ENCODE measurements at regions not wholly inside any gene's neighbourhood (a gene's known extent, or its start where the extent isn't known, plus 50 kb on each side); places are given as distances from the start of the nearest gene placed in this dataset.

DNA sequence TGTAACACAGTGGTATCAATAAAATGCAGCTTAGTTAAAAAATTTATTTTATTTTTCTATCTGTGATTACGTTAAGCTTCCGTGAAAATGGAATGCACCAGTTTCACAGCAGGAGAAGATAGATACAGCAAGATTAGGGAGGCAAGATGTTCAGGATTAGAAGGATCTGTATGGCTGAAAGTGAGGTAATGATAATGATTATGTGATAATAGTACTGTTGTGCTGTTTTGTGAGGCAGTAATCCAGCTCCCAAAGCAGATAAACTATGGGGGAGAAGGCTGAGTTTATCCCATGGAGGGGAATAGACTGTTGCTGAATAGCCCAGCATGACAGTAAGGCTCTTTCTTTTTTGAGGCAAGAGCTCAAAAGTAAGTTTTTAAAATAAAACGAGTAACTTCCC is 216.1 kb upstream of the PRPS1L1 start:
- no peaks in the 10 kb centered on the region for H3K36me3 Mint-ChIP-seq
- H3K4me3 Mint-ChIP-seq: no peak overlapping the region
- H3K36me3 ChIP-seq (ENCODE audit: control insufficient read depth in 2 of 2, extremely low read depth in 1 of 2, insufficient read depth in 1 of 2, low read length in 1 of 2): no peaks in the 10 kb centered on the region
- no peaks in the 10 kb centered on the region for H3K27me3 ChIP-seq (replicated peaks in 1 of 2; ENCODE audit: control insufficient read depth in 2 of 2, extremely low read depth in 1 of 2, insufficient read depth in 2 of 2, low read length in 1 of 2)
- 83% methylated on average over 2 of the region's 3 CpGs for WGBS (ENCODE audit: insufficient coverage)
- no peak for DNase-seq
- peaks cover 5 to 14% (median 10%) of the 10 kb centered on the region in 3 donors for H3K9me3 Mint-ChIP-seq
- H3K27ac Mint-ChIP-seq: no peak overlapping the region
- no peaks in the 10 kb centered on the region for H3K9me3 ChIP-seq
- no peaks in the 10 kb centered on the region for H3K4me1 ChIP-seq (ENCODE audit: control insufficient read depth in 1 of 2, extremely low read depth in 1 of 2, insufficient read depth in 2 of 2, low read length in 2 of 2)
- no peak for ATAC-seq (replicated peaks in 1 of 4)
- no peak overlapping the region for H3K27ac ChIP-seq (ENCODE audit: low read length)
- H3K27me3 Mint-ChIP-seq: peaks cover 2 to 3% of the 10 kb centered on the region in 2 donors
- H3K4me3 ChIP-seq (ENCODE audit: control insufficient read depth in 1 of 2, extremely low read depth in 1 of 2, low read length in 1 of 2): no peak overlapping the region
- H3K4me1 Mint-ChIP-seq: no peaks in the 10 kb centered on the region
- POLR2A ChIA-PET: no interaction called here
- CTCF ChIA-PET: interaction anchor here in 1 of 2 donors (1.0 kb wide), 1 partner anchor 13 kb away, joined by 3 read pairs; no protein-coding TSS in a partner anchor

DNA sequence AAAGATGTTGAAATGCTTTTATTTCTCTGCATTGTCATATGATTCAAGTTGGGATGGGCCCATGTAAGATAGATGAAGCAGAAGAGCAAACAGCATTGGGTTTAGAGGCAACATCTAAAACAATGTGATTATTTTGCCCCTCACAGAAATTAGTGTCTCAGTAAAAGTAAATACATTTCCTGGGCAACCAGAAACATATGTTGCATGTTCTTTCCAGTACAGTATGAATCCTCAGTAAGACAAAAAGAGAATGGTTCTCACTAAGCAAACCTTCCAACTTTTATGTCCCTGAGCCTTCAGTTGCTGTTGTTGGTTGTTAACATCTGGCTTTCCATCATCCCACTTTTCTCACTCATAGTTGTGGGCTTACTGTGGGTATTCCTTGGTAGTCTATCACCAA is 222.5 kb upstream of the PRPS1L1 start:
- no peaks in the 10 kb centered on the region for H3K36me3 Mint-ChIP-seq
- H3K27ac ChIP-seq (ENCODE audit: low read length): no peak overlapping the region
- H3K9me3 Mint-ChIP-seq: peaks cover 18 to 35% (median 19%) of the 10 kb centered on the region in 3 donors
- H3K27me3 Mint-ChIP-seq: peaks cover 0 to 2% of the 10 kb centered on the region in 2 donors
- H3K36me3 ChIP-seq (ENCODE audit: control insufficient read depth in 2 of 2, extremely low read depth in 1 of 2, insufficient read depth in 1 of 2, low read length in 1 of 2): no peaks in the 10 kb centered on the region
- H3K4me3 ChIP-seq (ENCODE audit: control insufficient read depth in 1 of 2, extremely low read depth in 1 of 2, low read length in 1 of 2): no peak overlapping the region
- no peaks in the 10 kb centered on the region for H3K4me1 Mint-ChIP-seq
- no peaks in the 10 kb centered on the region for H3K4me1 ChIP-seq (ENCODE audit: control insufficient read depth in 1 of 2, extremely low read depth in 1 of 2, insufficient read depth in 2 of 2, low read length in 2 of 2)
- no peak overlapping the region for H3K27ac Mint-ChIP-seq
- ChIA-PET POLR2A (no interaction called here), CTCF (no interaction called here)
- H3K4me3 Mint-ChIP-seq: no peak overlapping the region
- DNase-seq: no peak
- H3K27me3 ChIP-seq (replicated peaks in 1 of 2; ENCODE audit: control insufficient read depth in 2 of 2, extremely low read depth in 1 of 2, insufficient read depth in 2 of 2, low read length in 1 of 2): no peaks in the 10 kb centered on the region
- ATAC-seq (replicated peaks in 1 of 4): no peak
- H3K9me3 ChIP-seq: peaks cover 4% of the 10 kb centered on the region

- no peak overlapping the region for H3K4me3 Mint-ChIP-seq
- no peak overlapping the region for H3K27ac Mint-ChIP-seq
- no peaks in the 10 kb centered on the region for H3K36me3 ChIP-seq (ENCODE audit: control insufficient read depth in 2 of 2, extremely low read depth in 1 of 2, insufficient read depth in 1 of 2, low read length in 1 of 2)
- H3K27ac ChIP-seq (ENCODE audit: low read length): no peak overlapping the region
- H3K9me3 ChIP-seq: peaks cover 4% of the 10 kb centered on the region
- peaks cover 0 to 4% of the 10 kb centered on the region in 2 experiments for H3K27me3 ChIP-seq (replicated peaks in 1 of 2; ENCODE audit: control insufficient read depth in 2 of 2, extremely low read depth in 1 of 2, insufficient read depth in 2 of 2, low read length in 1 of 2)
- no peak overlapping the region for H3K4me3 ChIP-seq (ENCODE audit: control insufficient read depth in 1 of 2, extremely low read depth in 1 of 2, low read length in 1 of 2)
- ATAC-seq (replicated peaks in 1 of 4) (no peak), DNase-seq (no peak)
- peaks cover 0 to 2% of the 10 kb centered on the region in 2 donors for H3K27me3 Mint-ChIP-seq
- CTCF ChIA-PET: no interaction called here
- POLR2A ChIA-PET: no interaction called here
- peaks cover 7 to 11% (median 8%) of the 10 kb centered on the region in 3 donors for H3K9me3 Mint-ChIP-seq
- WGBS (ENCODE audit: insufficient coverage): no CpG with 5 or more reads among the region's 2 CpGs
- no peaks in the 10 kb centered on the region for H3K4me1 Mint-ChIP-seq
- H3K4me1 ChIP-seq (ENCODE audit: control insufficient read depth in 1 of 2, extremely low read depth in 1 of 2, insufficient read depth in 2 of 2, low read length in 2 of 2): no peaks in the 10 kb centered on the region
- no peaks in the 10 kb centered on the region for H3K36me3 Mint-ChIP-seq
These were observed 230.1 kb upstream of the PRPS1L1 start for GRCh38 chr7:18257711-18258110.

DNA sequence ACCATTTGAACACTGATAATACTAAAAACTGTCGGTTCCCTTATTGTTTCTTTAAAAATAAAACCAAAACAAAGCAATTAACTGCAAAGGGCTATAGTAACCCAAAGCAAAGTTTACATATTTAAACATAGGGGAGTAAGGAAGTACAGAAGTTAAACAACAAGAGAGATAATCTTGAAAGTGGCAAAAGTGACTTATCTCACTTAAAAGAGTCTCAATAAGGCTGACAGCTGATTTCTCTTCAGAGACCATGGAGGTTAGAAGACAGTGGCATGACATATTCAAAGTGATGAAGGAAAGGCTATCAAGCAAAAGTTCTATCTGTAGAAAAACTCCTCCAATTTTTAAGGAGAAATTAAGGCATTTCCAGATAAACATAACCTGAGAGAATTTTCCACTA is 233.5 kb upstream of the HDAC9 start:
- ChIA-PET POLR2A (no interaction called here), CTCF (no interaction called here)
- WGBS (ENCODE audit: insufficient coverage): no CpG with 5 or more reads among the region's 1 CpG
- no peak for ATAC-seq (replicated peaks in 1 of 4)
- Mint-ChIP-seq H3K9me3 (peaks cover 0 to 8% (median 3%) of the 10 kb centered on the region in 3 donors), H3K36me3 (no peaks in the 10 kb centered on the region), H3K27me3 (no peaks in the 10 kb centered on the region), H3K4me1 (no peaks in the 10 kb centered on the region), H3K4me3 (no peak overlapping the region), H3K27ac (no peak overlapping the region)
- no peak for DNase-seq
- peaks cover 4% of the 10 kb centered on the region for H3K9me3 ChIP-seq
- H3K27me3 ChIP-seq (replicated peaks in 1 of 2; ENCODE audit: control insufficient read depth in 2 of 2, extremely low read depth in 1 of 2, insufficient read depth in 2 of 2, low read length in 1 of 2): peaks cover 0 to 4% of the 10 kb centered on the region in 2 experiments
- no peak overlapping the region for H3K27ac ChIP-seq (ENCODE audit: low read length)
- H3K4me3 ChIP-seq (ENCODE audit: control insufficient read depth in 1 of 2, extremely low read depth in 1 of 2, low read length in 1 of 2): no peak overlapping the region
- no peaks in the 10 kb centered on the region for H3K36me3 ChIP-seq (ENCODE audit: control insufficient read depth in 2 of 2, extremely low read depth in 1 of 2, insufficient read depth in 1 of 2, low read length in 1 of 2)
- H3K4me1 ChIP-seq (ENCODE audit: control insufficient read depth in 1 of 2, extremely low read depth in 1 of 2, insufficient read depth in 2 of 2, low read length in 2 of 2): no peaks in the 10 kb centered on the region

GRCh38 chr7:18265611-18266281 is 229.8 kb upstream of the HDAC9 start:
- ChIA-PET POLR2A (no interaction called here), CTCF (no interaction called here)
- no peak for ATAC-seq (replicated peaks in 1 of 4)
- no peak overlapping the region for H3K27ac Mint-ChIP-seq
- Histone ChIP-seq H3K27ac (ENCODE audit: low read length) (no peak overlapping the region), H3K4me1 (ENCODE audit: control insufficient read depth in 1 of 2, extremely low read depth in 1 of 2, insufficient read depth in 2 of 2, low read length in 2 of 2) (no peaks in the 10 kb centered on the region), H3K9me3 (peaks cover 4% of the 10 kb centered on the region), H3K27me3 (replicated peaks in 1 of 2; ENCODE audit: control insufficient read depth in 2 of 2, extremely low read depth in 1 of 2, insufficient read depth in 2 of 2, low read length in 1 of 2) (no peaks in the 10 kb centered on the region), H3K4me3 (ENCODE audit: control insufficient read depth in 1 of 2, extremely low read depth in 1 of 2, low read length in 1 of 2) (no peak overlapping the region), H3K36me3 (ENCODE audit: control insufficient read depth in 2 of 2, extremely low read depth in 1 of 2, insufficient read depth in 1 of 2, low read length in 1 of 2) (no peaks in the 10 kb centered on the region)
- no peaks in the 10 kb centered on the region for H3K27me3 Mint-ChIP-seq
- no peaks in the 10 kb centered on the region for H3K4me1 Mint-ChIP-seq
- H3K4me3 Mint-ChIP-seq: no peak overlapping the region
- H3K36me3 Mint-ChIP-seq: no peaks in the 10 kb centered on the region
- peaks cover 0 to 8% (median 3%) of the 10 kb centered on the region in 3 donors for H3K9me3 Mint-ChIP-seq
- no CpG with 5 or more reads among the region's 4 CpGs for WGBS (ENCODE audit: insufficient coverage)
- DNase-seq: no peak

DNA sequence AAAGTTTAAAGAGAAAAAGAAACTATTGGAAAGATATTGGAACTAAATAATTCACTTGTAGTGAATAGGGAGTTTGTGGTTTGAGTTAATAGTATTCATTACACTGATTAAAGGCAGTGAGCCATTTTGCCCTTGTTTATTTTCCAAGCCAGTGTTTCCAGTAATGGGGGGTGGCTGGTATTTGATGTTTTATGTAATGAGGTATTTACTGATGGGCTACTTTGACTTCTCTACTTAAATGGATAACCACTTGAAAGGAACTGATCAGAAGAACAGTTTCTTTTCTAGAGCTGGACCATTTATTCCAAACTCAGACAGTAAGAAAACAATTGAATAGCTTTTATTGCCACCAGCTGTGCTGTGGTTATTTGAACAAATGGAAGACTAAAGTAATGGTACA is 227.0 kb upstream of the HDAC9 start:
- H3K27ac Mint-ChIP-seq: no peak overlapping the region
- ATAC-seq (replicated peaks in 1 of 4) (no peak), DNase-seq (no peak)
- ChIA-PET POLR2A (no interaction called here), CTCF (no interaction called here)
- H3K36me3 Mint-ChIP-seq: no peaks in the 10 kb centered on the region
- no peak overlapping the region for H3K4me3 Mint-ChIP-seq
- no peaks in the 10 kb centered on the region for H3K9me3 Mint-ChIP-seq
- H3K4me3 ChIP-seq (ENCODE audit: control insufficient read depth in 1 of 2, extremely low read depth in 1 of 2, low read length in 1 of 2): no peak overlapping the region
- H3K4me1 Mint-ChIP-seq: no peaks in the 10 kb centered on the region
- H3K9me3 ChIP-seq: no peaks in the 10 kb centered on the region
- no peaks in the 10 kb centered on the region for H3K4me1 ChIP-seq (ENCODE audit: control insufficient read depth in 1 of 2, extremely low read depth in 1 of 2, insufficient read depth in 2 of 2, low read length in 2 of 2)
- no peak overlapping the region for H3K27ac ChIP-seq (ENCODE audit: low read length)
- no peaks in the 10 kb centered on the region for H3K36me3 ChIP-seq (ENCODE audit: control insufficient read depth in 2 of 2, extremely low read depth in 1 of 2, insufficient read depth in 1 of 2, low read length in 1 of 2)
- no peaks in the 10 kb centered on the region for H3K27me3 Mint-ChIP-seq
- H3K27me3 ChIP-seq (replicated peaks in 1 of 2; ENCODE audit: control insufficient read depth in 2 of 2, extremely low read depth in 1 of 2, insufficient read depth in 2 of 2, low read length in 1 of 2): no peaks in the 10 kb centered on the region

- H3K9me3 ChIP-seq: no peaks in the 10 kb centered on the region
- H3K27me3 ChIP-seq (replicated peaks in 1 of 2; ENCODE audit: control insufficient read depth in 2 of 2, extremely low read depth in 1 of 2, insufficient read depth in 2 of 2, low read length in 1 of 2): no peaks in the 10 kb centered on the region
- H3K36me3 Mint-ChIP-seq: no peaks in the 10 kb centered on the region
- ChIA-PET CTCF (interaction anchor here in 1 of 2 donors (0.5 kb wide), 1 partner anchor 968 kb away, joined by 3 read pairs; no protein-coding TSS in a partner anchor), POLR2A (no interaction called here)
- ATAC-seq (replicated peaks in 1 of 4) (no peak), DNase-seq (no peak)
- no peaks in the 10 kb centered on the region for H3K4me1 ChIP-seq (ENCODE audit: control insufficient read depth in 1 of 2, extremely low read depth in 1 of 2, insufficient read depth in 2 of 2, low read length in 2 of 2)
- H3K4me1 Mint-ChIP-seq: no peaks in the 10 kb centered on the region
- H3K27ac Mint-ChIP-seq: no peak overlapping the region
- no peaks in the 10 kb centered on the region for H3K36me3 ChIP-seq (ENCODE audit: control insufficient read depth in 2 of 2, extremely low read depth in 1 of 2, insufficient read depth in 1 of 2, low read length in 1 of 2)
- no peaks in the 10 kb centered on the region for H3K9me3 Mint-ChIP-seq
- no CpG with 5 or more reads among the region's 2 CpGs for WGBS (ENCODE audit: insufficient coverage)
- no peak overlapping the region for H3K4me3 Mint-ChIP-seq
- peaks cover 0 to 3% of the 10 kb centered on the region in 2 donors for H3K27me3 Mint-ChIP-seq
- H3K27ac ChIP-seq (ENCODE audit: low read length): no peak overlapping the region
- no peak overlapping the region for H3K4me3 ChIP-seq (ENCODE audit: control insufficient read depth in 1 of 2, extremely low read depth in 1 of 2, low read length in 1 of 2)
These were observed 219.2 kb upstream of the HDAC9 start for GRCh38 chr7:18276380-18276779.
